HG02973 (cell line): ENCODE measurements at regions not wholly inside any gene's neighbourhood (a gene's known extent, or its start where the extent isn't known, plus 50 kb on each side); places are given as distances from the start of the nearest gene placed in this dataset.

Source experiments
- ATAC-seq: cut with Tn5 transposase; IDR thresholded peaks from one replicate; pipeline ENCODE4 v1.9.1; 2021; ENCODE audit warnings: moderate library complexity; ENCODE audit not compliant: unreplicated experiment

DNA sequence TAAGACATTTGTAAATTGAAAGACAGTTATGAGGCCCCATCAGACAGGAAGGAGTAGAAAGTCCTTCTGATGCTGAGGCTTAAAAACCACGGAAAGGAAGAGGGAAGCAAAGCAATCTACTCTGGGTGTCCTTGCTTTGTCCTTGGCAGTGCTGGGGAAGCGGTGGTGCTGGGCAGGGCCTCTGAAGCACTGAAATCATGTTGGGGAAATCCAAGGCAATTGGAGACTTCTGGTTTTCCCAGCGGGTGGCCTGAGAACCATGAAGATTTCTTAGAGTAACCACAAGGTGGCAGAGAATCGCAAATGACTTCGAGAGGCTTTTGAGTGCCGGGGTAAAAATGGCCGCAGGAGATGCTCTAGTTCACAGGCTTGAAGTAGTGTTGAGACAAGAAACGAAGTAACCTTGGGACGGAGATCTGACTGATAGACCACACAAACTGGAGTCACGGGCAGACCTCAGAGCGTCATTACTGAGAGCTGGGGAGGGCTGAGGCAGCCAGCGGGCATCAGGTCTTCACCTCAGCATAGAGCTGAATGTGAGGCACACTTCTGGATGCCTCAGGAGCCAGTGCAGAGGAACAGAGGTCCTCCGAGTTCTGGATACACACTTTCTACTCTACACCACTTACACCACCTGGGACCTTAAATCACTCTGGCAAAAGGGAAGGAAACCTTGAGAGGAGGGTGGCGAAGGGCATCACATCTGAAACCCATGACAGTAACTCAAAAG is 130.7 kb upstream of the GPRIN3 start:
- ATAC-seq, result peak; percentile 75

DNA sequence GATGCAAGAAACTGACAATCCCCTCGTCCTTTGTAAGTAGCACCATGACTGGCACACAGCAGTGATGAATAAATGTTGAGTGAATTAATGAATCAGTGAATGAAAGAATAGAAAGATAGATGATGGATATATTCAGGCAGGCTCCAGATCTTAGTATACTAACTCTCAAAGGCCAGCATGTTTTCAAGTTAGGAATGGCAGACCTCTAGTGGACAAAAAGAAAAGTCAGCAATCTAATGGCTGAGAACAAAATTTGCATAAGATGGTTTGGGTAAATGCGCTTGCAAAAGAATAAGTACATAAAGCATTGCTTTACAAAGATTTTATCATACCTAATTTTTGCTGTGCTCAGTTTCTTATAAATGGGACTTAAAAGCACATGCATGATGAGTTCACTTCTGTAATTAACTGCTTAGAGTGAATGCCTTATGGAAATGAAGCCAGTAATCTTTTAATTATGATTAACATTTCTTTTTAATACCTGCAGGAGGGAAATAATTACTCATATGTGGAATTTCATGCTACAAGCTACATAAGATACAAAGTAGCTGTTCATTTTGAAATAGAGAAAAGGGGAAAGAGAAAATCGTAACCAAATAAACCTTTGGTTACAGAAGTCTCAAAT is 126.9 kb upstream of the GPRIN3 start:
- ATAC-seq, result peak; percentile 82

DNA sequence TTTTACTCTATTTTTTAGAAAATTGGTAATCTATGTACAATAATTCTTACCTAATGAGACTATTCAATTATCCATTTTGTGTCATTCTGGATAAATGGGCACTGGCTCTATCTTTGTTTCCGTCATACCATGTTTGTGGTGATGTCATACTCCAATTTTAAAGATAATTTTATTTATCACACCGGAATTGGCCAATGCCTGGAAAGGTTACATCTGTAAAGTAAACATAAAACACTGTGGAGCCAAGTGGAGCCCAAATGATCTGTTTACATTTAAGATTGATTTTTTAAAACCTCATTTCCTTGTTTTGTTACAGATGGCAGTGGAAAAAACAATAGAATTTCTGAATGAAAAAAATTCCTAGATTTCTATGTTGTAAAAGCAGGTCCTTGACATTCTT is 120.2 kb upstream of the GPRIN3 start:
- ATAC-seq, result no peak

DNA sequence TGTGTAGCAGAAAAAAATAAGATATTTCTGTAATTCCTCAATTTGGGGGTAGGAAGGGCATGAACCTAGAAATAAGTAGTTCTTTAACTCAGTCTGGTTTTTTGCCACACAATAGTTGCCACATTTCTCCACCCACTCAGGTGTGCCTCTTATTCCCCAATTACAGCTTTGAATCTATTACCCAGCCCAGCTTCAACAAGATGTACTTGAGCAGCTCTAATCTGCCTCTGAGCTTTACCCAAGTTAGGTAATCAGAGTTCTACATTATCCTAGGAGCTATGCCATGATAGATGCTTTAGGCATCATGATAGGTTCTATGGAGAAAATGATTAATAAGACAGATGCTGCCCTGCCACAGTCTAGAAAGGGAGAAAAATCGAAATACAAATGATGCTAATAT is 117.4 kb upstream of the GPRIN3 start:
- ATAC-seq, result no peak

DNA sequence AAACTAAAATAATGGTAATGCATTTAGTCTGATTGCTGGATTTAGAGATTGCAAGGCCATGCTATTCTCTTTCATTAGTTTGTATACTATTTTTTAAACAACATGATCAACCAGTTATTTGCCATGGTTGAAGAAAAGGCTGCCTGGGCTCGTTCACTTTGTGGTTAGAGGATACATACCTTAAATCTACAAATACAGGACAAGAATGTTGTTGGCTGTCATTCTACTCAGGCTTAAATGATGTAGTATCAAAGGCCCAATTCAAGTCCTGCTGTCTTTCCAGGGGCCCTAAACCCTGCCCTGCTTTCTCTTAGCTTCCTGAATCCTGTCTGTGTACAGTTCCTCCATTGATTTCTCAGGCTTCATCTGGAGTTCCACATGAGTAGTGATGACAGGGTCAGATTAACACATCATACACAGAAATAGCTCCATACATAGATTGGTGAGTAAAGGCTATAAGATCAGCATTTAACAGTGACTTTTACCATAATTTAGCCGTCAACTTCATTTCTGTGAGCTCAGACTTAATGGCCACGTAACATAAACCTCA is 114.9 kb upstream of the GPRIN3 start:
- ATAC-seq, result no peak

DNA sequence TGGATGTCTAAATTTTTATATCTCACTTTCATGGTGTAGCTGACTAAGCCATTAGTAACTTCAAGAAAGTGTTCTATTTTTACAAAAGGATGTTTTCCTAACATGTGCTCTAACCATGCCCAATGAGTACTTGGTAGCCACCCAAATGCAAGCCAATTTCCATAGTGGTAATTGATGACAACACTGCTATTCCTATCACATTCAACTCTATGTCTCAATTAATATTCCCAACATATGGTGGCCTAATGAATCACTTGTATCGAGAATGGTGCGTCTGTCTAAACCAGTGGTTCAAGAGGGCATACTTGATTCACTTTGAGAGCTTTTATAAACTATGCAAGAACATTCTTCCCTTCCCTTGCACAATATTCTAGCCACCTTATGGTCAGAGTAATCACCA is 112.9 kb upstream of the GPRIN3 start:
- no peak for ATAC-seq

DNA sequence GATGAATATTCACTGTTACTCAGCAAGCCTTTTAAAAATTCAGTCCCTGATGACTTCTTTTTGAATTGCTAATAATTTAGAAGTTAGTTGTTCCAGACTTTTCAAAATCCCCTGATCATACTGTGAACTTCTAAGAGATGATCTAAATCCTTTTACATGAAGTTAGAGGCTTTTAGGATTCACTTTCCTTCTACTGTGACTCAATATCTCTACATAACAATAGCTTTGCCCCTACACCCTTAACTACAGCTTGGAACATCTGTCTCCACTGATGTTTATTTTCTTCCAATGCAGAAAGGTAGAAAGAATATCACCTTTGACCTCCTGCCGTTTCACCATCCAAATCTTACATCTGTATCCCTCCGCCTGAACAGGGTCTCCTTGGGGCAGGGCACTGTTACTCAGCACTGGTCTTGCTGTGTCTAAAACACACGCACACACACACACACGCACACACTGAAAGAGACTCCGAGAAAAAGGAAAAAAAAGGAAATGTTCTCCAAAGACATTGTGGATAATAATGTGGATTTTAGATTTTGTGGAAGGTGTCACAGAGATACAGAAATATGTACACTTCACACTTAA is 111.6 kb upstream of the GPRIN3 start:
- ATAC-seq, result no peak

DNA sequence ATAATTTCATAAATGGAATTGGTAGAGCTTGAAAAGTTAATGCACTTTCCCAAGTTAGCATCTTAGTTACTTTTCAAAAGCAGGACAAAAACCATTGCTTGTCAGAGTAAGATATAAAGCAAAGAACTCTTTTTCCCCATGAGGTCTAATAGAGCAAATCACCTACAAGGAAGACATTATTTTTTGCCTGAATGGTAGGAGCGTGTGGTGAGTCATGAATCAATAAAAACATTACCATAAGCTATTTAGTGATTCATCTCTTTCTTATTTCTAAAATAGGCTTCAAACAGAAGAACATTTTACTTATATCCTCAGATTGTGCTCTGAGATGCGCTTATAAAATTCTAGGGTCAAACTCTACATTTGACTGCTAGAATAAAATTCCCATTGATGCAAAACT is 109.4 kb upstream of the GPRIN3 start:
- no peak for ATAC-seq

DNA sequence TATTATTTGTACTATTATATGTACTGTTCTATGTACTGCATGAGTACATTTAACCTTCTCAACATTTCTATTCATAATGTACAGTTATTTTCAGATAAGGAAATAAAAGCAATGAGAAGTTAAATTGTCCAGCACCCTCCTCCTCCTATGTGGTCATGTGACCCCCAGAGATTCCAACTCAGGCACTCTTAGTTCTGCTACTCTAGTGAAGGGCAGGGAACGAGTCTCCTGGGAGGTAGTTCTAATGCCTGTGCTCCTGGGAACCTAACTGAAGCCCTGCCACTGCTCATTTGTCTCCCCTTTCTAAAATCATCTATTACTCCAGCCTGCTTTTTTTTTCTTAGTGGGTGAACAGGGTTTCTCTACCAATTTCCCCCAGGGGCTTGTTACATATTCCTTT is 105.9 kb upstream of the GPRIN3 start:
- ATAC-seq, result no peak

DNA sequence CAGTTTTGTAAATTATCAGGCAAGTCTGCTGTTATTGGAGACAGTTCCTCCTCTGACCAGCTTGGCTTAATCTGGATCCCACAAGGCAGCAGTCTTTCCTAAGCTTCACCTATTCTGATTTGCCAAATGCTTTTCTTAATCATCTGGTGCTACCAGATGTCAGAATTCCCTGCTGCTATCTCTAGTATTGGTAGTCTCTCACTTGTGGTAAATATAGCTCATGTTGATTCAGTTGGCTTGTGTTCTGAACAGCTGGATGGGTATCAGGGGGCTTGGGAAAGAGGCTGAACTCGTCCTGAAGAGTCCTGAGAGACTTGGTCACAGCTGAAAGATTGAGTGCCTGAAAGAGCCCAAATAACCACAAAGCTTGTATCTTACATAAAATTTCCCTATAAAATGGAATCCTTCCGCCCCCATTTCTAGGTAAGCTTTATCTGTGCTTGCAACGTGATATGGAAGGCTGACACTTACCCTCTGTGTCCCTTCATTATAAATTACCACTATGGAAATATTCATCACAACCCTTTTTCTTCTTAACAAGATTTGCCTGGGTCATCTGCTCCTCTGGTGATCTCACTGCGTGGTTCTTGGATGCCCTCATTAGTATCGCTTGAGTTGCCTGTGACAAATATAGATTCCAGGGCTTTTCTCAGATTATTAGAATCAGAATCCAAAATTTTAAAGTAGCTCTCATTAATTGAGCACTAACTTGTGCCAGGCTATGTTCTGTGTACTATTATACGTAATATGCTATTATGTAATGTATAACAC is 104.1 kb upstream of the GPRIN3 start:
- ATAC-seq, result no peak

DNA sequence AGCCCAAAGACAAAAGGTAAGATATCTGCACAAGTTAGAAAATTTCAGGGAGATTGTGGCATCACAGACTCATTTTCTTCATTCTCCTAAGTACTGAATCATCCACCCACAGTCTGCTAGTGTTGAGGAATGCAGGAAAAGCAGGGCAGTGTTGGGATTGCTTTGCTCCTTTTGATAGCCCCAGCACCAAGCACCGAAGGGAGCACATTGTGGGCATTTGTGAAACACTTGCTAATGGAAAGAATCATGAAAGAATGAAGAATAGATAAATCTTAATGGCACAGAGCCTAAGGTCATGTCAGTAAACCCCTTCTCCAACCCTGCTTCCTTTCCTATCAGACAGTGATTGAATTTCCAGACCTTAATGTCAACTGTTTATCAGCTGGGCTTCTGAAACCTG is 103.1 kb upstream of the GPRIN3 start:
- no peak for ATAC-seq

DNA sequence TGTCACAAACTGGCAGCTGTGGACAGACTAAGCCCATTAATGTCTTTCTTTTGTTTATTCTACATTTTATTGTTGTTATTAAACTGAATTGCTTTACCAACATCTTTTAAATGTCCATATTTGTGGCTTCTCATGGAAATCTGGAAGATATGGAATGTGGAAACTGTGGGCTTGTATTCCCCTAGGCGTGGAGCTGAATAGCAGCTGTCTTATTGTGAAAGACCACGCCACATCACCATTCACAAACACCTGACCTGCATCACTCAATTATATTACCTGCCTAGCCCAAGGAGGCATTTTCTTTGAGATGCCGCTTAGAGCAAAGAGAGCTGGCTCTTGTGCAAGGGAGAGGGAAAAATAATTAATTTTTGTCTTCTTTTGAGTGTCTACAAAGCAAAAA is 96.9 kb upstream of the GPRIN3 start:
- no peak for ATAC-seq

DNA sequence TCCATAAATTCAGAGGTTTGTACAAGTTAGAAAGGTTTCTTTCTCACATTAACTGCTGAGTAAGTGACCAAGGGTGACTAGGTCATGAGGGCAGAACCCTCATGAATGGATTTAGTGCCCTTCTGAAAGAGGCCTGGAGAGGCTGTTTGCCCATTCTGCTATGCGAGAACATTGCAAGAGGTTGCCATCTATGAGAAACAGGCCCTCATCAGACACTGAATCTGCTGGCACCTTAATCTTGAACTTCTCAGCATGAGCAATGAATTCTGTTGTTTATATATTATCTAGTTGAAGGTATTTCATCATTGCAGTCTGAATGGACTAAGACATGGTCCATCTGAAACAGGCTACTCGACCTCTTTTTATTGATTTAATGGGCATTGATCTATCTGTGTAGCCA is 96.2 kb upstream of the GPRIN3 start:
- no peak for ATAC-seq

DNA sequence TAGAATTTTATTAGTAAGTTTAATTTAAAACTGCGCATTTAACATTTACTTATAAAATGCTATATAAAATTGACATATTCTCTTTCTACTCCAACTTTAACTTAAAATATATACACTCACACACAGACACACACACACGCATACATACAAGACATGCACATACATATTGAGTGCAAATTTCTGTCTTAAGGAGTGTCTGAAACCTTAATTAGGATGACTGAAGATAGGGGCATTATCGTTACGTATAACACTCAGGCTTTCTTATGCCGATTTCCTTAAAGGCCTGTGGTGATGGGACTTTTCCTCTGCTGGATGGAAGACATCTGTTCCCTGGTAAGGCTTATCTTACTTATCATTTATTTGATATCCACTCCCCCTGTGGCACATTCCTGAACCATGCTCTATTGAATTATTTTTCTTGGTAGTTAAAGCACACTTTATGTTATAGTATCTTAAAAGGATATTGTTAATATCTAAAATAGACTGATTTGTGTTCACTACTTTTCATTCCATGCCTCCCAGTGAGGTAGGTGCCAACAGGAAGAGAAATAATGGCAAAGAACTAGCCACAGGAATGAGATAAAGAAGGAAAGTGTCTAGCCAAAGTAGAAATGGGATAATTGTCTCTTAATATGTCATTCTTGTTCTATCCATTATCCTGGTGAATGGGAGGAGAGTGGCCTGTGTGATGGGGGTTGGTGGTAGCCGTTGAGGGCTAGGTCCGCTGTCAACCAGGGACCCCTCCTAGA is 92.9 kb upstream of the GPRIN3 start:
- ATAC-seq, result no peak

DNA sequence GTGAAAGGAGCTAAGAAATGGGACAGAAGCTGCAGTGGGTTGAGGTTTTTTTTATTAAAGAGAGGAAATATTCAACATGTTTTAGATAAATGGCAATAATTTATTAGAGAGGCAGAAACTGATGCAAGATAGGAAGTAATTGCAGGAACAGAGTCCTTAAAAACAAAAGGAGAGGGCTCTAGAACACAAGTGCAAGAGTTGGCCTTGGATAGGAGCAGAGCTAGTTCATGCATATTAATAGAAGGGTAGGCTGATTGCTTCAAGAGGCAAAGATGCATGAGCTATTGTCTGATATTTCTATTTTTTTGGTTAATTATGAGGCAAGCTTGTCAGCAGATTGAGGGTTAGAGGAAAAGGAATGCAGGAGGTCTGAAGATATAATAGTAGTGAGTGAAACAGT is 91.0 kb upstream of the GPRIN3 start:
- ATAC-seq, result no peak

DNA sequence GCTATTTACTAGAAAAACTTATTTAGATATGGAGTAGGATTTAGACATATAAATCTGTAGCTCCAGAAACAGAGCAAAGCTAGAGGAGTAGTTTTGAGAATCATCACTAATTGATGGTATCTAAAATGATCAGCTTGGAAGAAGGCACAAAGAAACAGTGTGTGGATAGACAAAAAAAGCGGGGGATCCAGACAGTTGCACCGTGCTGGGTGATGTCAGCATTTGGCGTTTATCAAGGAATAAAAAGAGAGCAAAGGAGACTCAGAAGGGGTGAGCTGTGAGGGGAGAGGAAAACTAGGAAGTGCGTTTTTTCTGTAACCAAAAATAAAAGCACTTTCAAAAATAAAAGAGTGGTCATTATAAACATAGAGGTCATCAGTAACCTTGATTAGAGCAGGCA is 90.5 kb upstream of the GPRIN3 start:
- no peak for ATAC-seq

DNA sequence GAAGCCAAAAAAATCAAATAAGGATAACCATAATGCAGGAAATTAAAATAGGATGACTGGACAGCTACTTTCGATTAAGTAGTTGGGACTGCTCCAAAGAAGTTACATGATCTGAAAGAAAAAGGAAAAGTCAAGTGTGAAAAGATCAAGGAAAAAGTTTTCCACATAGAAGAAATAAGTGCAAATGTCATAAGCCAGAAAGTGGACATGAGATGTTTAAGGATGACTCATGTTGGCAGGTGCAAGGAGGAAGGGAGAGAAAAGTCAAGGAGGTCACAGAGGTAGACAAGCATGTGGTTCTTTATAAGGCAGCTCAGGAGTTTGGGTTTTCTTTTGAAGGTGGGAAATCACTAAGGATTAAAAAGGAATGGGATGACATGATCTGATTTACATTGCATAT is 89.8 kb upstream of the GPRIN3 start:
- ATAC-seq, result no peak

DNA sequence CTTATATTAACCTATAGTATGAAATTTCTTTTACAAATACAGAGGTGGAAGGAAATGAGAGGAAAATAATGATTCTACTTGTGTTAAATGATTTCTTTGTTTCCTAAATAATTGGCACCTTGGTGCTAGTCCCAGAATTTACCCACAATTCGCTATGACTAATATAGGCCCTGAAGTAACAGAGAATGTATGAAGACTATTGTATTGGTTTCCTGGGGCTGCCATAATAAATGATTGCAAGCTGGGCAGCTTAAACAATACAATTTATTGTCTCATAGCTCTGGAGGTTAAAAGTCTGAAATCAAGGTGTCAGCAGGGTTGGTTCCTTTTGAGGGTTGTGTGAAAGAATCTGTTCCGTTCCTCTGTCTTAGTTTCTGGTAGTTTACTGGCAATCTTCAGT is 74.8 kb upstream of the GPRIN3 start:
- no peak for ATAC-seq

DNA sequence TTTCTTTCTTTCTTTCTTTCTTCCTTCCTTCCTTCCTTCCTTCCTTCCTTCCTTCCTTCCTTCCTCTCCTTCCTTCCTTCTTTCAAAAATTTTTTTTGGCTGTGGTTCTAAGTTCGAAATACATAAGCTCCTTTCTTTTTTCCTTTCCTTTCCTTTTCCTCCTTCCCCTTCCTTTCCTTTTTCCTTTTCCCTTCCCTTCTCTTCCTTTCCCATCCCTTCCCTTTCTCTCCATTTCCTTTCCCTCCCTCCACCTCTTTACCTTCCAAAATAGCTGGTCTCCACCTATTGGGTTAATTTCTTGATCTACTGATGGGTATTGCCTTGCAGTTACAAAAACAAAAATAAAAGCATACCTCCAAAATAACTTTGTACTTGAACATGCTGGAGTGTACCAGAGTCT is 73.4 kb upstream of the GPRIN3 start:
- no peak for ATAC-seq

DNA sequence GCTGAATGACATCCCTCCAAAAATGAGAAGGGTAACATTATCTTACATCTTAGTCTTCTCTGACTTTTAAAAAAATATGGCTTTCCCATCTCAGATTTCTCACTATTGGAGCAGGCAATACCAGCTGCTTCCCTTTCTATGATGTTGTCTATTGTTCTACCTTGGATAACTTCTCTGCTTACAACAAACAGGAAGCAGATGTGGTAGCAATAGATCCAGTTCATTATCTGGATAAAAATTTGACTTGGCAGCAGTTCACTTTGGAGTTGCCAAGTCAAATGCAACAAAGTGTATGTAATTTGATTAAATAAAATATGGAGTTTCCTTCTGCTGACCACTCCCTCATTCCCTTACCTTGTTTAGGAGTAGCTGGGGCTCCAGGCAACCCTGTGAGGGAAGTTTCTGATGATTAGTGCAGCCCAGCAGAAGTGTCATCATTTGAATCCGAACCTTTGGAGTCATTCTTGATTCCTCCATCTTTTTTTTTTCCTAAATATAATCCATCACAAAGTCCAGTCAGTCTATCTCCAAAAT is 72.0 kb upstream of the GPRIN3 start:
- no peak for ATAC-seq

DNA sequence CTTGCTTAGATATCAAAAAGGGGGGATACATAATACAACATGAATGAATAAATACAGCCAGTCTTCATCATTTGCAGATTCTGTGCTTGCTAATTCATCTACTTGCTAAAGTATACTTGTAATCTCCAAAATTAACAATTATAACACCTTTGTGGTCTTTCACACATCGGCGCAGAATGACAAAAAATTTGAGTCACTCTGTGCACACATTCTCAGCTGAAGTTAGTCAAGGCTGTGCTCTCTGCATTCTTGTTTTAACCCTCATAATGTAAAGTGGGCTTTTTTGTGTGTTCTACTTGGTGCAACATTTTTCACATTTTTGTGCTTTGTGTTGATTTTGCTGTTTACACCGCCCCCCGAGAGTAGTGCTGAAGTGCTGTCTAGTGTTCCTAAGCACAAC is 65.8 kb upstream of the GPRIN3 start:
- ATAC-seq, result no peak
